ENCODE measurements at regions not wholly inside any gene's neighbourhood (a gene's known extent, or its start where the extent isn't known, plus 50 kb on each side); places are given as distances from the start of the nearest gene placed in this dataset.

DNA sequence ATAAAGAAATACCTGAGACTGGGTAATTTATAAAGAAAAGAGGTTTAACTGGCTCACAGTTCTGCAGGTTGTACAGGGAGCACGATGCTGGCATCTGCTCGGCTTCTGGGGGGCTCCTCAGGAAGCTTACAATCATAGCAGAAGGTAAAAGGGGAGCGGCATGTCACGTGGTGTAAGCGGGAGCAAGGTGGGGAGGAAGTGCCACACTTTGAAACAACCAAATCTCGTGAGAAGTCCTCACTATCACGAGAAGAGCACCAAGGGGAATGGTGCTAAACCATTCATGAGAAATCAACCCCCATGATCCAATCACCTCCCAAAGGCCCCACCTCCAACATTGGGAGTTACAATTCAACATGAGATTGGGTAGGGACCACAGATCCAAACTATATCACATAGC, 67.7 kb downstream of the AKR1B1 start:
- no peak for DNase-seq

DNA sequence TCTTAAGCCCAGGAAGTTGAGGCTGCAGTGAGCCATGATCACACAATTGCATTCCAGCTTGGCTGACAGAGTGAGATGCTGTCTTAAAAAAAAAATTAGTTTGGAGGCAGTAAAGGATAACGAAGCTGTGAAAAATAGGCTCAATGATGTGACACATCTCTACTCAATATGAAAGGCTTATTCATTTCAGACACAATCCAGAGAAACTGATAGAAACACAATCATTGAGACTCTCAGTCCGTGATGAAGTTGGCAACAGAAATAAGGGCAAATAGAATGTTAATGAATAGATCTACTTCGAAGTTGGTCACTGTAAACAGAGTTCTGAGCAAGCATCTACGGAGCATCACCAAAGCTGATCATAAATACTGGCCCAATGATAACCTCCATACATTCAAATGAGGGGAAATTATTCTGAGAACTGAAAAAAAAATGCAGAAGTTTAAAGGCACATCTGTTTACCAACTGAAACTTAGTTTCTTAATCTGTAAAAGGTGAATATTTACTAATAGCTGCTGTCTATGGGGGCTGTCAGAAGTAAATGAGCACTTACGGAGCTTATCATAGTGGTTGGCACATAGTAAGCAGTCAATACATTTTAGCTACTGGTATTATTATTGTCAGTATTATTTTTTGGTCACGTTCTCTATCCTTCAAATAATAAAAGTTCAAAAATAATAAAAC, 70.4 kb downstream of the AKR1B1 start:
- no peak for DNase-seq

DNA sequence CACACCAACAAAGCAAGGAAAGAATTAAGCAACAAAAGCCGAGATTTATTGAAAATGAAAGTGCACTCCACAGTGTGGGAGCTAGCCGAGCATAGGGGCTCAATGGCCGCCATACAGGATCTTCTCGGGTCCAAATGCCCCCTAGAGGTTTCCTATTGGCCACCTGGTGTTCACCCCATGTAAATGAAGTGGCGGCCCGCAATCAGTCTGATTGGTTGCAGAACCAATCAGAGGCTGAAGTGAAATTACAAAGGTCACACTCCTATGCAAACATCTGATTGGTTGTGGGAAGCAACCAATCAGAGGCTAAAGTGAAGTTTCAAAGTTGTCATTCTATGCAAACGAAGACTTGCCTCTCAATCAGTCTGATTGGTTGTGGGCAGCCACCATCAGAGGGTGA, 61.8 kb upstream of the SLC35B4 start:
- DNase-seq = no peak

DNA sequence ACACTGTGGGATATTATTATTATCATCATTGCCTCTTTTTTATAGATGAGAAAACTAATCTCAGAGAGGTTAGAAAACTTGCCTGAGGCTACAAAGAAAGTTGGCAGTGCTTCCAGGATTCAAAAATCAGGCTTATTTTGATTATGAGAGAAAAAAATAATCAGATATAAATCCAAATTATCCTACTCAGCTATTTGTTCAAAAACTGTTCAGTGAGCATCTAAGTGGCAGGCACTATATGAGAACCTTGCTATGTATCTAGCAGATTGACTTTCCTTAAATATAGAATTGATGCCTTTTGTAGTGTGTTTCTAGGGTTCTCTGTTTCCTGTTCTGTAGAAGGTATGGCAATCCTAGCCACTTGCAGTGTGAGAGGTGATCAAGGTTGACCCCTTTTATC, 60.0 kb upstream of the SLC35B4 start:
- no peak for DNase-seq

DNA sequence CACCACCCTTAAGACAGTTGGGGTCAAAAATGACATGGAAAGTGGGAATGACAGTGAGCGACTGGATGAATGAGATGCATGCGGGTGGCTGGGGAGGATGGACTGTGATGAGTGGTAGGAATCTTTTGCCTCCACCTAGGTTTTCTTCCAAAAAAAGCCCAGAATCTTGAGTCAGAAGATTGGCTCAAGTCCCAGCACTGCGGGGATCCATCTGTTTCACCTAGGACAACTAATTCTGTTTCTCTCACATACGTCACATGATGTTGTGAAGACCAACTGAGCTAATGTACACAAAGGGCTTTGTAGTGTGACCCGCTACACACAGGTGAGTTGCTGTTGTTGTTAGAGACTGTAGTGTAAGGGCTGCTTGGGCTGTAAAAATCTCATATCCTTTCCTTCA, 58.5 kb upstream of the SLC35B4 start:
- peak in 1 of 51 donors; percentile 1 for DNase-seq

DNA sequence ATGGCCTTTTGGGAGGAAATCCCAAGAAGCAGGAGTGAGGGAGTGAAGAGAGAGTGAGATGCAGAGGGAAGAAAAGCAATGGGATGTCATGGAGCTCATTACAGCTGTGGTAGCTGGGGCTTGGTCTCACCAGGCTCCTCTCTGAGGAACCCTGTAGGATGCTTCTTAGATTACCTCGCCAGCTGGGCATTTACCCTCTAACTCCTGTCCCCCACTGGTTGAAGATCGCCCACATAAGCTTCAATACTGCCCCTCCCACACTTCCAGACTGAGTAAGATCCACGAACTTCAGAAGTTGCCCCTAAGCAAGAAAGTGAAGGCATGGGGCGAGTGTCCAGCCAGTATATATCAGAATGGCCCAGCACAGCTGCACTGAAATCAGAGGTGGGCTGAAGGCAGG, 58.1 kb upstream of the SLC35B4 start:
- no peak for DNase-seq

DNA sequence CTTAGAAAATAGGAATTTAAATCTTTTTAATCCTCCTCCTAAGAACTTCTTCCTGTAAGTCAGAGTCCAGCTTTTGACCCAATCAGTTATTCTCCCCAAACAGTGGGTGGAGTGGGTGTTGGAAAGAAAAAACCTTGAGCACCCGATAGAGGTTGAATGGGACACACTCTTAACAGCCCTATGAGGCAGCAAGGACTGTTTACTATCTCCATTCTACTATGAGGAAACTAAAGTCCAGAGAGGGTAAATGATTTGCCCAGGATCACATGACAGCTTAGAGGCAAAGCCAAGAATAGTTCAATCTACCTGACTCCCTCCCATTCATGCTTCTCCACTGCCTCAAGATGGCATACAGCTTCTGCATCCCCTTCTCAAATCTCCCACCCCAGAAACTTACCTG, 57.6 kb upstream of the SLC35B4 start:
- DNase-seq = no peak

DNA sequence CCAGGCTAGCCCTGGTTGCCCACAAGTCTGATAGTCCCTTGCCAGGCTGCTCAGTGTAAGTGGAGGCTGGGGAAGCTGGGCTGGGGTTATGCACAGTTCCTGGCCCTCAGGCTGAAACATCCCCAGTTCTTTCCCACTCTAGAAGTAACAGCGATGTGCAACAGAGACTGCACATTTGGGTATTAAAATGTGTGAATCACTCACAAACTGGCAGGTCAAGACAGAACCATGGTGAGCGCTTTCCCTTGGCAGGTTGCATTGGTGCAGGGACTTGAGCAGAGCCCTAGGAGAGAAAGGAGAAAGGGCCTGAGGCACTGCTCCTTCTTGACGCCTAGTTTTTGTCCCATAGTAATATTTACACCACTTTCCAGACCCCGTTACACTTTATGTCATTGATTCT, 56.1 kb upstream of the SLC35B4 start:
- DNase-seq = no peak

DNA sequence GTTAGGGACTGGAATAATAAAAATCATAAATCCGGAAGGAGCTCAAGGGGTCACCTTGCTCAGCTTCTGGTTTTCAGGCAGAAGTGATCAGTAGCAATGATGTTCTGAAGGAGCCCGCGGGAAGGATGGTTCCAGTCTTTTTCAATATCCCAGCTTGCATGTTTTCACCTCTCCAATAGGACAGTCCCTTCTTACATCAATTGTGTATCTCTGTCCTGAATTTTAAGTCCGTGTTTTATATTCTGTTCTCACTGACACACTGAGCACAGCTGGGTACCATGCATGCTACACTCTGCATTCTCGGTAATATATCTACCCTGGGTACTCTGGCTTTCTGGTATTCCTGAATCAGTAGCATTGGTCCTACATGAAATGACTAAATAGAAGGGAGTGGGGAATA, 55.2 kb upstream of the SLC35B4 start:
- no peak for DNase-seq

DNA sequence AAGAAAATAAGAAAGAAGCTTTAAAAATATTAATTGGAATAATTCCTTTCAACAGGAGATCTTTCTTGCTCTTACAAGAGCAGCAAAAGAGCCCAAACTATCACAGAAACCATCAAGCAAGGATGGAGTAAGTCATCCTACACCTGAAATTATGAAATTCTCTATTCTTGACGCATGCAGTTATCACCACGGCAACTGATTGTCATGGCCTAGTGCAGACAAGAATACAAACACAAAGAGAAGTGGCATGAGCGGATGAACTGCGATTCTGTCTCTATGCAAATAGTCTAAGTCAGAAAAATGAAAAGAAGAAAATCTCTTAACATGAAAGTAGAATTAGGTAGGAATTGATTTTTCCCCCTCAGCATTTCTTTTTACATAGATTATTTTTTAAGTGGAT, 54.8 kb upstream of the SLC35B4 start:
- no peak for DNase-seq

DNA sequence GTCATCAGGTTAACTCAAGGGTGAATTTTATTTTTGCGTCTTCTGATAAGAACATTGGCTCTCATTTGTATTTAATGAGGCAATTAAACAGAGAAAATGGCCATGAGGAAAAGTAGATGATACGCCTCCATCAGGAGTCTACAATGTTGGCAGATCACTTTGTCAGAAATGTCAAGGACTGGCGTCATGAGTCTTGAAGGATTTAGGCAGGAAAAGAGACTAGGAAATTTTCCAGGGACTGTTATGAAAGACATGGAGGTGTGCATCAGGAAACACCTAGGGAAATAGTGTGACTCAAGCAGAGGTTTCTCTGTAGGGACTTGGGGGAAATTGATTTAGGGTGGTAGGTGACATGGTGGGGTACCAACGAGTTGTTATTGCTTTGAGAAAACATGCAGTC, 53.4 kb upstream of the SLC35B4 start:
- no peak for DNase-seq

DNA sequence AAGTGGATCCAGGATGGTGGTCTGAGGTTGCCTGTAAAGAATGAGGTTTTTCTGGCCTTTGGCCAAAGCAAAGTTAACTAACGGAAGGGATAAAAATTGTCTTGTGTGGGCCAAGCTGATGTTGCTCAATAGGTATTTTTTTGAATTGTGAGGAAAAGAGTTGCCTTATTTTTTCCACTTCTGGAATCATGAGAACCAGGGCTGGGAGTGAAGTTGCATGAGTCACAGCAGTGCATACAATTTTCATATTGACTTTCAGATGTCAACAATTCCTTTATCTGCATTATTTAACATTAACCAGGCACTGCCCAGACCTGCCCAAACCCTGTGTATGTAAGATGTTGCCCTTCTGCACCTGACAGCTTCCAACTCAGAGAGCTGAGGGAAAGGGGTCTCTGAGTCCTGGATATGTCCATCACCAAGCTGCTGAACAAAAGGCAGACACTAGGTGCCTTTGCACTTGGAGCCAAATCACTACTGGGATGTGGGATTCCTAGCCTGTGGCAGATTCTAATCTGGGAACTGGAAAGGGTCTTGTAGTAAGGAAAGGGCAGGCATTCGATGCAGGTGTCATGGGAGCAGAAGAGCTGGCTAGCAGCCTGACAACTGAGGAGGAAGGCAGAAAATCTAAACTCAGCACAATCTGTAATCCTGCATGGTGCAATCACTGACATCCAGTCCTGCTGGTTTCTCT, 52.3 kb upstream of the SLC35B4 start:
- DNase-seq = no peak

DNA sequence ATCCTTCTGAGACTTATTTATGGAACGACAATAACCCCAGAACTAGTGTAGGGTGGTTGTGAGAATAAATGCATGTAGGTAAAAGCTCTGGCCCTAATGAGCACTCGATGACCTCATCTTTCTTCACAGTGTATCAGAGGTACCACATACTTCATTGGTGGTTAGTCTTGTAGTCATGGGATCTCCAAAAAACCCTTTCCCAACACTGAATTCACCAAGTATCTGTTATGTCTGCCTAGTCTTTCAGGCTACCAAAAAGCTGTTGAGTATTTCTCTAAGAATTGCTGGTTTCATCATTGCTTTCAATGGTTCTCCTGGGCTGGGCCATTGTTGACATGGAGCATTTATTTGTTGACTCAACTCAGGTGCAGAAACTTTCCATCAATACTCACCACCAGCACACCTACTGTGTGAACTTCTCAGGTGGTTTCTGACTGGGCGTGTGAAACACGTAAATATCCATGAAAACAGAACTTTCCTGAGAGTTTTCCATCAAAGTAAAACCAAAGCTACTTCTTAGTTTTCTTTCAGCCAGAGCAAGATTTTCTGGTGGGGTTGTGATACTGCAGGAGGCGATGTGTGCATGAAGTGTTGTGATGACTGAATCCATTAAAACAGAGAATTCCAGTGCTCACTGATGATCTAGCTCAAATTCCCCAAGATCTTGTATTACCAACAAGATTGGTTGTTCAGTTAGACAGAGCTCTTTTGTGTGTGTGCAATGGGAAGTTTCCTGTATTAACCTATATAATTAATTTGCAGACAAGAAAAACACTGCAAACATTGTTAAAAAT, 51.4 kb upstream of the SLC35B4 start:
- no peak for DNase-seq

Measured in hypothalamus (tissue), 51 donors.